ENCODE measurements at regions not wholly inside any gene's neighbourhood (a gene's known extent, or its start where the extent isn't known, plus 50 kb on each side); places are given as distances from the start of the nearest gene placed in this dataset.

- FAIRE-seq (no peak), DNase-seq (ENCODE audit: extremely low read depth in 1 of 4, low spot score in 3 of 4) (no peak), ATAC-seq (no peak)
- Histone ChIP-seq H3K36me3 (ENCODE audit: control insufficient read depth, insufficient read depth, low read length) (no peaks in the 10 kb centered on the region), H3K9me3 (replicated peaks; ENCODE audit: control insufficient read depth, insufficient read depth, low read depth, low read length) (no peaks in the 10 kb centered on the region), H3K79me2 (ENCODE audit: control insufficient read depth, insufficient read depth, low read length) (no peaks in the 10 kb centered on the region), H3K4me1 (replicated peaks in 1 of 2; ENCODE audit: control insufficient read depth in 2 of 2, insufficient read depth in 2 of 2, low read length in 2 of 2) (no peaks in the 10 kb centered on the region), H4K20me1 (replicated peaks; ENCODE audit: control insufficient read depth, insufficient read depth, low read length) (no peaks in the 10 kb centered on the region), H2AFZ (ENCODE audit: low read depth, low read length) (no peak overlapping the region), H3K4me3 (no peak overlapping the region), H3K9me1 (ENCODE audit: control insufficient read depth, insufficient read depth, low read length) (no peaks in the 10 kb centered on the region), H3K4me2 (ENCODE audit: insufficient read depth, low read length) (no peak overlapping the region), H3K27me3 (ENCODE audit: control insufficient read depth in 2 of 2, insufficient read depth in 2 of 2, low read length in 2 of 2) (no peaks in the 10 kb centered on the region), H3K27ac (ENCODE audit: extremely low read depth, low read depth, low read length) (no peak overlapping the region), H3K9ac (ENCODE audit: insufficient read depth in 1 of 2, low read depth in 2 of 2, low read length in 2 of 2) (no peak overlapping the region)
- POLR2A ChIA-PET, result no interaction called here
- no TSS peak for BruUV-seq (replicated peaks)
- TF ChIP-seq ZNF766 (CRISPR knock-in tag; conservative IDR thresholded peaks at IDR 0.05), result no peak
- intact Hi-C loops (cut with micrococcal nuclease), result no loop called here
- CTCF ChIA-PET (ENCODE audit: low intra/inter-chr PET ratio), result no interaction called here
- WGBS (ENCODE audit: insufficient coverage, low coverage, missing lambda C conversion rate), result 0% methylated on average over 1 of the region's 1 CpG
- in situ Hi-C loops (cut with MboI), result no loop called here
Observed at GRCh38 chr1:68365709-68366382, 83.9 kb downstream of the RPE65 start.

GRCh38 chr1:68363339-68363738, 86.4 kb downstream of the RPE65 start:
- intact Hi-C loops (cut with micrococcal nuclease), result no loop called here
- H3K36me3 ChIP-seq (ENCODE audit: control insufficient read depth, insufficient read depth, low read length), result no peaks in the 10 kb centered on the region
- H3K27me3 ChIP-seq (ENCODE audit: control insufficient read depth in 2 of 2, insufficient read depth in 2 of 2, low read length in 2 of 2), result no peaks in the 10 kb centered on the region
- no peak overlapping the region for H3K4me3 ChIP-seq
- FAIRE-seq (no peak), DNase-seq (ENCODE audit: extremely low read depth in 1 of 4, low spot score in 3 of 4) (no peak), ATAC-seq (no peak)
- no peaks in the 10 kb centered on the region for H4K20me1 ChIP-seq (replicated peaks; ENCODE audit: control insufficient read depth, insufficient read depth, low read length)
- no peak overlapping the region for H2AFZ ChIP-seq (ENCODE audit: low read depth, low read length)
- H3K9me3 ChIP-seq (replicated peaks; ENCODE audit: control insufficient read depth, insufficient read depth, low read depth, low read length), result no peaks in the 10 kb centered on the region
- in situ Hi-C loops (cut with MboI), result no loop called here
- no peak overlapping the region for H3K27ac ChIP-seq (ENCODE audit: extremely low read depth, low read depth, low read length)
- no TSS peak for BruUV-seq (replicated peaks)
- H3K79me2 ChIP-seq (ENCODE audit: control insufficient read depth, insufficient read depth, low read length), result no peaks in the 10 kb centered on the region
- POLR2A ChIA-PET, result no interaction called here
- CTCF ChIA-PET (ENCODE audit: low intra/inter-chr PET ratio), result no interaction called here
- TF ChIP-seq KDM5B (IDR thresholded peaks at IDR 0.05; ENCODE audit: insufficient replicate concordance, low read depth, low read length), result no peak
- no peak for TF ChIP-seq CREB3L1 (IDR thresholded peaks at IDR 0.05; ENCODE audit: borderline replicate concordance, low read depth)
- no peak for TF ChIP-seq ARID2 (IDR thresholded peaks at IDR 0.05)
- TF ChIP-seq U2AF2 (optimal IDR thresholded peaks at IDR 0.05; ENCODE audit: low read depth, low read length), result no peak
- no peak overlapping the region for H3K4me2 ChIP-seq (ENCODE audit: insufficient read depth, low read length)
- H3K9me1 ChIP-seq (ENCODE audit: control insufficient read depth, insufficient read depth, low read length), result no peaks in the 10 kb centered on the region
- no peaks in the 10 kb centered on the region for H3K4me1 ChIP-seq (replicated peaks in 1 of 2; ENCODE audit: control insufficient read depth in 2 of 2, insufficient read depth in 2 of 2, low read length in 2 of 2)
- no peak overlapping the region for H3K9ac ChIP-seq (ENCODE audit: insufficient read depth in 1 of 2, low read depth in 2 of 2, low read length in 2 of 2)
